B cell (primary cell): ENCODE measurements at regions not wholly inside any gene's neighbourhood (a gene's known extent, or its start where the extent isn't known, plus 50 kb on each side); places are given as distances from the start of the nearest gene placed in this dataset.

ENCODE experiments used
- CTCF ChIP-seq: fragments of 200-600 bp; IDR thresholded peaks from one replicate; pipeline ENCODE4 v1.8.0; 2022; ENCODE audit warnings: antibody characterized with exemption, mild to moderate bottlenecking
- EZH2 ChIP-seq: IDR thresholded peaks from 2 replicates; pipeline ENCODE4 v1.6.1; 2012; ENCODE audit warnings: borderline replicate concordance, low read depth, mild to moderate bottlenecking, moderate library complexity, low read length; ENCODE audit not compliant: insufficient read depth, poor library complexity, severe bottlenecking

DNA sequence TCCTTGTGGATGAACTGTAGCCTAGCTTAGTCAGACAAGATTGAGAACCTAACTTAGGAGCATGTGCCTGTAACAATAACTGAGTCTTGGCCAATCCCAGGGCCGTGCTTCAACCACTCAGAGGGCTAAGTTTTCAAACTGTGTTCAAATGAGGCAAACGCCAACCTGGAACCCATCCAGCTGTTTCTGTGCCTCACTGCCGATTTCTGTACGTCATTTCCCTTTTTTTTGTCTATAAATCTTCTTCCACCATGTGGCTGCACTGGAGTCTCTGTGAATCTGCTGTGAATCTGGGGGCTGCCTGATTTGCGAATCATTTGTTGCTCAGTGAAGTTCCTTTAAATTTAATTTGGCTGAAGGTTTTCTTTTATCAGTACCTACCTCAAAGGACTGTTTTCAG, 115.0 kb upstream of the CHD6 start:
- TF ChIP-seq CTCF, result no peak
- TF ChIP-seq EZH2, result no peak
